ENCODE measurements at regions not wholly inside any gene's neighbourhood (a gene's known extent, or its start where the extent isn't known, plus 50 kb on each side); places are given as distances from the start of the nearest gene placed in this dataset.

- Histone ChIP-seq H3K4me3 (ENCODE audit: low read length) (no peak overlapping the region), H4K20me1 (ENCODE audit: insufficient read depth) (no peaks in the 10 kb centered on the region), H3K36me3 (ENCODE audit: insufficient read depth, low read length) (no peaks in the 10 kb centered on the region), H3K9me2 (ENCODE audit: insufficient read depth, low read length) (no peaks in the 10 kb centered on the region), H3K9me3 (ENCODE audit: low read length) (no peaks in the 10 kb centered on the region), H2AFZ (ENCODE audit: low read depth, low read length) (no peak overlapping the region), H3K27me3 (ENCODE audit: insufficient read depth, low read depth, low read length) (no peaks in the 10 kb centered on the region), H3K79me2 (replicated peaks; ENCODE audit: insufficient read depth, low read length) (no peaks in the 10 kb centered on the region), H3K4me2 (ENCODE audit: low read length) (no peak overlapping the region), H3F3A (ENCODE audit: insufficient read depth, low read length, poor library complexity, severe bottlenecking) (no peaks in the 10 kb centered on the region), H3K27ac (ENCODE audit: low read length) (no peak overlapping the region), H3K9ac (ENCODE audit: low read length) (no peak overlapping the region)
- no peak for TF ChIP-seq POLR2AphosphoS5 (IDR thresholded peaks at IDR 0.05)
Observed at GRCh38 chr7:20033621-20034400, 183.4 kb downstream of the MACC1 start.

DNA sequence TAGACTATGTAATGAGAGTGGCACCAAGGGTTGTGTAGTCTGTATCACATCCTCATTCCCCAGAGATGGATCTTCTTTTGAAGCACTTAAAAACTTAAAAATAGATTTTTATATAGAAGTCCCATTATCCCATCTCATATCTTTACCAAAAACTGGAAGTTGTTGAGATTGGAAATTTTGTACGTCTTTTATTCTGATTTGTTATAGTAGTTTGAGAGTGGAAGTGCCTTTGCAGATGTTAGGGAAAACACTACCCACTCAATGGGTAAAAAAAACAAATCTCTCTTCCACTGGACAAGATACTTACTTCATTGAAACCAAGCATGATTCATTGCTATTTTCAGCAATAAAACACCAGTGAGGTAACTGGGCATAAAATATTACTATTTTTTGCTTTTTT, 184.4 kb downstream of the MACC1 start:
- no peak overlapping the region for H2AFZ ChIP-seq (ENCODE audit: low read depth, low read length)
- no peak overlapping the region for H3K9ac ChIP-seq (ENCODE audit: low read length)
- H3K4me2 ChIP-seq (ENCODE audit: low read length): no peak overlapping the region
- H3K9me3 ChIP-seq (ENCODE audit: low read length): no peaks in the 10 kb centered on the region
- no peaks in the 10 kb centered on the region for H3K27me3 ChIP-seq (ENCODE audit: insufficient read depth, low read depth, low read length)
- H3F3A ChIP-seq (ENCODE audit: insufficient read depth, low read length, poor library complexity, severe bottlenecking): no peaks in the 10 kb centered on the region
- TF ChIP-seq RAD21 (conservative IDR thresholded peaks at IDR 0.05): no peak
- no peaks in the 10 kb centered on the region for H3K79me2 ChIP-seq (replicated peaks; ENCODE audit: insufficient read depth, low read length)
- no peaks in the 10 kb centered on the region for H3K36me3 ChIP-seq (ENCODE audit: insufficient read depth, low read length)
- H3K4me3 ChIP-seq (ENCODE audit: low read length): no peak overlapping the region
- no peaks in the 10 kb centered on the region for H4K20me1 ChIP-seq (ENCODE audit: insufficient read depth)
- no peak overlapping the region for H3K27ac ChIP-seq (ENCODE audit: low read length)
- no peaks in the 10 kb centered on the region for H3K9me2 ChIP-seq (ENCODE audit: insufficient read depth, low read length)

DNA sequence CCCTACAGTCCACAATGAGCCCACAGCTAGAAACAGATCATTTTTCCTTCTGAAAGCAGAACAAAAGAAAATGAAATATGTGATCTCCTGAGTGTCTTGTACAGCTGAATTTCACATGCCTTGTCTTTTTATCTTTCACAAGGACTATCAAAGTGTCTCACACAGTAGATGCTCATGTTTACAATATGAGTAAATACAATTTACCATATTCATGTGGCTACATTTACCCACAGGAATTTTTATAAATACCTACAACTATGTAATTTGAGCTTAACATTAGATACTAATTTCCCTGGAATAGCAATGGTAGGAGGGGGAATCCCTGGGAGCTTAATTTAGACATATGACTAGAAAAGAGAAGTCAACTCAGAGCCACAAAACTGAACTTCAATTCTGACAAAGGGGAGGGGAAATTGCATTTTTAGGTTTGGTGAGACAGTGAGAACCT, 186.2 kb downstream of the MACC1 start:
- no peak overlapping the region for H2AFZ ChIP-seq (ENCODE audit: low read depth, low read length)
- no peaks in the 10 kb centered on the region for H3K9me2 ChIP-seq (ENCODE audit: insufficient read depth, low read length)
- no peaks in the 10 kb centered on the region for H3K79me2 ChIP-seq (replicated peaks; ENCODE audit: insufficient read depth, low read length)
- no peaks in the 10 kb centered on the region for H3K27me3 ChIP-seq (ENCODE audit: insufficient read depth, low read depth, low read length)
- no peak overlapping the region for H3K4me3 ChIP-seq (ENCODE audit: low read length)
- H3K36me3 ChIP-seq (ENCODE audit: insufficient read depth, low read length): no peaks in the 10 kb centered on the region
- no peaks in the 10 kb centered on the region for H3K9me3 ChIP-seq (ENCODE audit: low read length)
- H3F3A ChIP-seq (ENCODE audit: insufficient read depth, low read length, poor library complexity, severe bottlenecking): no peaks in the 10 kb centered on the region
- H4K20me1 ChIP-seq (ENCODE audit: insufficient read depth): no peaks in the 10 kb centered on the region
- no peak overlapping the region for H3K27ac ChIP-seq (ENCODE audit: low read length)
- no peak overlapping the region for H3K4me2 ChIP-seq (ENCODE audit: low read length)
- H3K9ac ChIP-seq (ENCODE audit: low read length): no peak overlapping the region
- TF ChIP-seq EP300 (conservative IDR thresholded peaks at IDR 0.05; ENCODE audit: poor library complexity, severe bottlenecking): no peak
- TF ChIP-seq TAF1 (IDR thresholded peaks at IDR 0.05; ENCODE audit: low read depth): no peak
- TF ChIP-seq, protein P1, sequence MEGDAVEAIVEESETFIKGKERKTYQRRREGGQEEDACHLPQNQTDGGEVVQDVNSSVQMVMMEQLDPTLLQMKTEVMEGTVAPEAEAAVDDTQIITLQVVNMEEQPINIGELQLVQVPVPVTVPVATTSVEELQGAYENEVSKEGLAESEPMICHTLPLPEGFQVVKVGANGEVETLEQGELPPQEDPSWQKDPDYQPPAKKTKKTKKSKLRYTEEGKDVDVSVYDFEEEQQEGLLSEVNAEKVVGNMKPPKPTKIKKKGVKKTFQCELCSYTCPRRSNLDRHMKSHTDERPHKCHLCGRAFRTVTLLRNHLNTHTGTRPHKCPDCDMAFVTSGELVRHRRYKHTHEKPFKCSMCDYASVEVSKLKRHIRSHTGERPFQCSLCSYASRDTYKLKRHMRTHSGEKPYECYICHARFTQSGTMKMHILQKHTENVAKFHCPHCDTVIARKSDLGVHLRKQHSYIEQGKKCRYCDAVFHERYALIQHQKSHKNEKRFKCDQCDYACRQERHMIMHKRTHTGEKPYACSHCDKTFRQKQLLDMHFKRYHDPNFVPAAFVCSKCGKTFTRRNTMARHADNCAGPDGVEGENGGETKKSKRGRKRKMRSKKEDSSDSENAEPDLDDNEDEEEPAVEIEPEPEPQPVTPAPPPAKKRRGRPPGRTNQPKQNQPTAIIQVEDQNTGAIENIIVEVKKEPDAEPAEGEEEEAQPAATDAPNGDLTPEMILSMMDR (IDR thresholded peaks at IDR 0.05; ENCODE audit: poor library complexity, severe bottlenecking): no peak
- no peak for TF ChIP-seq EZH2 (IDR thresholded peaks at IDR 0.05; ENCODE audit: borderline replicate concordance, insufficient read depth, low read length, poor library complexity, severe bottlenecking)
- no peak for TF ChIP-seq MXI1 (conservative IDR thresholded peaks at IDR 0.05; ENCODE audit: poor library complexity, severe bottlenecking)
- TF ChIP-seq POLR2AphosphoS5 (IDR thresholded peaks at IDR 0.05): no peak
- no peak for TF ChIP-seq REST (IDR thresholded peaks at IDR 0.05; ENCODE audit: borderline replicate concordance)
- TF ChIP-seq SMC3 (conservative IDR thresholded peaks at IDR 0.05; ENCODE audit: poor library complexity): no peak

Data from neural cell (in vitro differentiated cells).